ENCODE measurements at regions not wholly inside any gene's neighbourhood (a gene's known extent, or its start where the extent isn't known, plus 50 kb on each side); places are given as distances from the start of the nearest gene placed in this dataset.
A peak's percentile ranks its signal among the peaks of the same experiment; 100 is the strongest.

- DNase-seq, result no peak
Observed at GRCh38 chr13:97057176-97057575, 62.9 kb upstream of the OXGR1 start.

- no peak for DNase-seq
Observed at GRCh38 chr13:97058391-97058790, 64.1 kb upstream of the OXGR1 start.

- no peak for DNase-seq
Observed at GRCh38 chr13:97058926-97059325, 64.7 kb upstream of the OXGR1 start.

GRCh38 chr13:97067017-97067895, 73.0 kb upstream of the OXGR1 start:
- no peak for DNase-seq

GRCh38 chr13:97068151-97068550, 73.9 kb upstream of the OXGR1 start:
- DNase-seq, result no peak

GRCh38 chr13:97069050-97069815, 75.0 kb upstream of the OXGR1 start:
- DNase-seq, result no peak

GRCh38 chr13:97072297-97072696, 78.0 kb upstream of the OXGR1 start:
- DNase-seq, result no peak

GRCh38 chr13:97074618-97075017, 80.3 kb upstream of the OXGR1 start:
- DNase-seq, result no peak

- peak; percentile 17 for DNase-seq
Observed at GRCh38 chr13:97076898-97077297, 82.6 kb upstream of the OXGR1 start.

- no peak for DNase-seq
Observed at GRCh38 chr13:97077341-97077740, 83.1 kb upstream of the OXGR1 start.

- DNase-seq, result no peak
Observed at GRCh38 chr13:97079726-97080125, 85.5 kb upstream of the OXGR1 start.

GRCh38 chr13:97082461-97083207, 88.4 kb upstream of the OXGR1 start:
- no peak for DNase-seq

- DNase-seq, result no peak
Observed at GRCh38 chr13:97091196-97091595, 96.9 kb upstream of the OXGR1 start.

- DNase-seq, result no peak
Observed at GRCh38 chr13:97100821-97101220, 106.5 kb upstream of the OXGR1 start.

GRCh38 chr13:97101912-97102708, 107.8 kb upstream of the OXGR1 start:
- DNase-seq, result no peak

GRCh38 chr13:97106323-97106722, 112.0 kb upstream of the OXGR1 start:
- no peak for DNase-seq

GRCh38 chr13:97107815-97108529, 113.7 kb upstream of the OXGR1 start:
- no peak for DNase-seq

- peak; percentile 44 for DNase-seq
Observed at GRCh38 chr13:97108530-97108900, 113.6 kb upstream of the MBNL2 start.

GRCh38 chr13:97109256-97109655, 112.9 kb upstream of the MBNL2 start:
- no peak for DNase-seq

GRCh38 chr13:97109841-97110492, 112.2 kb upstream of the MBNL2 start:
- DNase-seq, result peak; percentile 87

- DNase-seq, result no peak
Observed at GRCh38 chr13:97110936-97111335, 111.2 kb upstream of the MBNL2 start.
